Stimulated activated CD4-positive, alpha-beta T cell treated with anti-CD3 and anti-CD28 coated beads, TNF-alpha, amount 100 ng/mL, for 24 hours (primary cell): ENCODE measurements at regions not wholly inside any gene's neighbourhood (a gene's known extent, or its start where the extent isn't known, plus 50 kb on each side); places are given as distances from the start of the nearest gene placed in this dataset.

Experiments used
- DNase-seq, 3 experiments: peaks; one replicate each; pipeline ENCODE4 v3.0.0-alpha.2; 2020; ENCODE audit warnings: low read depth in 3 of 3

GRCh38 chr4:160983035-160983434 is 1180.8 kb downstream of the FSTL5 start:
- no peak for DNase-seq

GRCh38 chr4:161002386-161002785 is 1161.4 kb downstream of the FSTL5 start:
- no peak for DNase-seq

- no peak for DNase-seq
Observed at GRCh38 chr4:161003418-161004057, 1160.3 kb downstream of the FSTL5 start.

GRCh38 chr4:161005746-161006145 is 1158.1 kb downstream of the FSTL5 start:
- DNase-seq, result no peak

- no peak for DNase-seq
Observed at GRCh38 chr4:161008527-161008926, 1155.3 kb downstream of the FSTL5 start.

- DNase-seq, result no peak
Observed at GRCh38 chr4:161010227-161010626, 1153.6 kb downstream of the FSTL5 start.
